ENCODE measurements at regions not wholly inside any gene's neighbourhood (a gene's known extent, or its start where the extent isn't known, plus 50 kb on each side); places are given as distances from the start of the nearest gene placed in this dataset.

DNA sequence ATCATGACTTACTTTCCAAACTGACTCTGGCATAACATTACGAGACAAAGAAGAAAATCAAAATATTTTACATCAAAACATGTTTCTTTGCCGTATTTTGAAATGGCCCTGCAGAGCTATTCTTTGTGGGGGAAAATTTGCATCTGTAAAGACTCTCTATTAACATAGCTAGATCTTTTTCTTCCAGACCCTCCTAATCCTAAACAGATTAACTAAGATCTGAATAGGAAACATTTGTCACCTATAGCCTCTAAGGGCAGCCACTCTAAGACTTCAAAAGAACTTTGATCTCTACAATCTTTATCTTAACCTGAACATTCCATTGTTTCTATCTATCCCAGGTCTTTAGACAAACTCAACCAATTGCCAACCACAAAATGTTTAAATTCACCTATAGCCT lies 176.6 kb upstream of the CENPE start:
- Mint-ChIP-seq H3K4me3 (no peak overlapping the region), H3K9me3 (peaks cover 2% of the 10 kb centered on the region), H3K27me3 (ENCODE audit: insufficient read depth, low read depth) (peaks cover 2% of the 10 kb centered on the region), H3K36me3 (no peaks in the 10 kb centered on the region), H3K27ac (no peak overlapping the region), H3K4me1 (no peaks in the 10 kb centered on the region)
- H3K79me2 ChIP-seq (ENCODE audit: low read depth), result no peaks in the 10 kb centered on the region
- no peak overlapping the region for H3K27ac ChIP-seq
- H3K4me2 ChIP-seq, result peak overlapping the region; percentile 1
- DNase-seq (ENCODE audit: low spot score), result no peak
- peaks cover 13% of the 10 kb centered on the region for H3K4me1 ChIP-seq
- H3K9me3 ChIP-seq (ENCODE audit: low read depth), result no peaks in the 10 kb centered on the region
- peaks cover 3% of the 10 kb centered on the region for H3K36me3 ChIP-seq
- H4K20me1 ChIP-seq (ENCODE audit: low read depth), result no peaks in the 10 kb centered on the region
- no peaks in the 10 kb centered on the region for H3K27me3 ChIP-seq
- no peak overlapping the region for H2AFZ ChIP-seq (replicated peaks)
- no peak for TF ChIP-seq EZH2phosphoT487 (IDR thresholded peaks at IDR 0.05)
- TF ChIP-seq EZH2 (IDR thresholded peaks at IDR 0.05), result no peak
- TF ChIP-seq, protein P1, sequence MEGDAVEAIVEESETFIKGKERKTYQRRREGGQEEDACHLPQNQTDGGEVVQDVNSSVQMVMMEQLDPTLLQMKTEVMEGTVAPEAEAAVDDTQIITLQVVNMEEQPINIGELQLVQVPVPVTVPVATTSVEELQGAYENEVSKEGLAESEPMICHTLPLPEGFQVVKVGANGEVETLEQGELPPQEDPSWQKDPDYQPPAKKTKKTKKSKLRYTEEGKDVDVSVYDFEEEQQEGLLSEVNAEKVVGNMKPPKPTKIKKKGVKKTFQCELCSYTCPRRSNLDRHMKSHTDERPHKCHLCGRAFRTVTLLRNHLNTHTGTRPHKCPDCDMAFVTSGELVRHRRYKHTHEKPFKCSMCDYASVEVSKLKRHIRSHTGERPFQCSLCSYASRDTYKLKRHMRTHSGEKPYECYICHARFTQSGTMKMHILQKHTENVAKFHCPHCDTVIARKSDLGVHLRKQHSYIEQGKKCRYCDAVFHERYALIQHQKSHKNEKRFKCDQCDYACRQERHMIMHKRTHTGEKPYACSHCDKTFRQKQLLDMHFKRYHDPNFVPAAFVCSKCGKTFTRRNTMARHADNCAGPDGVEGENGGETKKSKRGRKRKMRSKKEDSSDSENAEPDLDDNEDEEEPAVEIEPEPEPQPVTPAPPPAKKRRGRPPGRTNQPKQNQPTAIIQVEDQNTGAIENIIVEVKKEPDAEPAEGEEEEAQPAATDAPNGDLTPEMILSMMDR (IDR thresholded peaks at IDR 0.05), result no peak
- peaks cover 2% of the 10 kb centered on the region for H3F3A ChIP-seq (ENCODE audit: low read depth)
- H3K4me3 ChIP-seq, result no peak overlapping the region
- H3K9ac ChIP-seq, result no peak overlapping the region

DNA sequence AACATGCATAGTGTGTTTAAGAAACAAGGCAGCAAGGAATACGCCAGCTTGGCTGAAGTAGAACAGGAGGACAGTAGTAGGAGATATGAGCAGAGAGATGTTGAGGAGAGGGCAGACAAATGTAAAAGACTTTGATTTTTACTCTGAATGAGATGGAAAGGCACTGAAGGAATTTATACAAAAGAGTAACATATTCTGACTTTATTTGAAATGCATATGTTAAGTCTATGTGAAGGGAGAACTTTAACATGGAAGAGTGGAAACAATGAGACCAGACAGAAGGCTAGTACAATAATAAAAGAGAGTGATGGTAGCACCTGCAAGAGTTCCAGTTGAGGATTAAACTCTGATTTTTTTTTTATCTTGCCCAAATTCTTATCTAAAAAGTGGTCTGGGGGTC lies 176.2 kb upstream of the CENPE start:
- Histone ChIP-seq H3K9me3 (ENCODE audit: low read depth) (no peaks in the 10 kb centered on the region), H3F3A (ENCODE audit: low read depth) (peaks cover 2% of the 10 kb centered on the region), H3K4me1 (peaks cover 13% of the 10 kb centered on the region), H3K36me3 (peaks cover 3% of the 10 kb centered on the region), H3K27ac (no peak overlapping the region), H3K27me3 (no peaks in the 10 kb centered on the region), H2AFZ (replicated peaks) (no peak overlapping the region), H3K79me2 (ENCODE audit: low read depth) (no peaks in the 10 kb centered on the region), H3K4me3 (no peak overlapping the region), H3K9ac (no peak overlapping the region), H4K20me1 (ENCODE audit: low read depth) (no peaks in the 10 kb centered on the region), H3K4me2 (peak overlapping the region; percentile 1)
- no peak overlapping the region for H3K27ac Mint-ChIP-seq
- H3K36me3 Mint-ChIP-seq, result no peaks in the 10 kb centered on the region
- DNase-seq (ENCODE audit: low spot score), result no peak
- no peaks in the 10 kb centered on the region for H3K4me1 Mint-ChIP-seq
- H3K27me3 Mint-ChIP-seq (ENCODE audit: insufficient read depth, low read depth), result peaks cover 2% of the 10 kb centered on the region
- peaks cover 2% of the 10 kb centered on the region for H3K9me3 Mint-ChIP-seq
- TF ChIP-seq EZH2phosphoT487 (IDR thresholded peaks at IDR 0.05) (no peak), EZH2 (IDR thresholded peaks at IDR 0.05) (no peak)
- TF ChIP-seq, protein P1 (IDR thresholded peaks at IDR 0.05), result no peak
- no peak overlapping the region for H3K4me3 Mint-ChIP-seq

DNA sequence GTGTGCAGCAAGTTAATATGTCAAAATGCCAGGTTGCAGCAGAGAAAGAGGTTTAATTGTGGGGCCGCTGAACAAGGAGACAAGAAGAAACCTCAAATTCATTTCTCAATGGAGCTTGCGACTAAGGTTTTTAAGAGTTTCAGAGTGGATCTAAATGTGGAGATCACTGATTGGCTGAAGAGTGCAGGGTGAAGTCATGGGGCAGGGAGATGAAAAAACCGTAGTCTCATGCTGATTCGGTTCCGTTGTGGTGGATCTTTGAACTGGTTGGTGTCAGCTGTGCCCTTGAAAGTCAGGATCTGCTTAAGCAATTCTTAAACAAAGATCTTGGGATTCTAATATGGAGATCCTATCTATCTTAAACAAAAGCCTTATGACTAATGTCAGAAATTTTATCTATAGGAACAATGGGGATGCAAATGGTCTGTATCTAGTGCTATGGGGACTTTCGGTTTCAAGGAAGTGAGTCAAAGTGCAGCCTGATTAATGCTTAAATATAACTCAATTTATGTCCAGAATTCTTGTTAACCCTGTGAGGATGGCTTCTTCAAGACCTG lies 173.9 kb upstream of the CENPE start:
- H3K36me3 Mint-ChIP-seq, result no peaks in the 10 kb centered on the region
- no peaks in the 10 kb centered on the region for H3K79me2 ChIP-seq (ENCODE audit: low read depth)
- no peak overlapping the region for H3K27ac ChIP-seq
- TF ChIP-seq EZH2 (IDR thresholded peaks at IDR 0.05), result no peak
- no peak for TF ChIP-seq EZH2phosphoT487 (IDR thresholded peaks at IDR 0.05)
- TF ChIP-seq, protein P1 (IDR thresholded peaks at IDR 0.05), result no peak
- H2AFZ ChIP-seq (replicated peaks), result no peak overlapping the region
- H3K27ac Mint-ChIP-seq, result no peak overlapping the region
- H3K9ac ChIP-seq, result no peak overlapping the region
- no peaks in the 10 kb centered on the region for H3K4me1 Mint-ChIP-seq
- H3K4me3 Mint-ChIP-seq, result no peak overlapping the region
- no peaks in the 10 kb centered on the region for H4K20me1 ChIP-seq (ENCODE audit: low read depth)
- no peaks in the 10 kb centered on the region for H3K9me3 ChIP-seq (ENCODE audit: low read depth)
- H3K27me3 Mint-ChIP-seq (ENCODE audit: insufficient read depth, low read depth), result peaks cover 5% of the 10 kb centered on the region
- H3K4me1 ChIP-seq, result peaks cover 13% of the 10 kb centered on the region
- H3K4me3 ChIP-seq, result no peak overlapping the region
- DNase-seq (ENCODE audit: low spot score), result no peak
- H3K27me3 ChIP-seq, result no peaks in the 10 kb centered on the region
- H3F3A ChIP-seq (ENCODE audit: low read depth), result peaks cover 2% of the 10 kb centered on the region
- H3K4me2 ChIP-seq, result no peak overlapping the region
- peaks cover 2% of the 10 kb centered on the region for H3K9me3 Mint-ChIP-seq
- peaks cover under 1% of the 10 kb centered on the region for H3K36me3 ChIP-seq

All from neural progenitor cell (in vitro differentiated cells).